ENCODE measurements at regions not wholly inside any gene's neighbourhood (a gene's known extent, or its start where the extent isn't known, plus 50 kb on each side); places are given as distances from the start of the nearest gene placed in this dataset.
"Not testable (repeated sequence)": the region's sequence is repeated elsewhere in the genome, so short reads cannot be mapped to it uniquely, and the experiment has no call there.

GRCh38 chr13:59404331-59404730 lies 759.4 kb downstream of the DIAPH3 start:
- peaks cover 3% of the 10 kb centered on the region for H3K27me3 ChIP-seq (ENCODE audit: control insufficient read depth, insufficient read depth, low read length)
- no peaks in the 10 kb centered on the region for H3K4me1 ChIP-seq (ENCODE audit: control insufficient read depth, insufficient read depth, low read length)
- H3K36me3 ChIP-seq (ENCODE audit: insufficient read depth, low read length): no peaks in the 10 kb centered on the region
- H3K9me3 ChIP-seq (replicated peaks; ENCODE audit: low read length): no peaks in the 10 kb centered on the region
- no peak overlapping the region for H3K9ac ChIP-seq (ENCODE audit: low read depth, low read length)
- no peak overlapping the region for H3K4me2 ChIP-seq (ENCODE audit: low read length)
- H3K4me3 ChIP-seq (ENCODE audit: low read length): no peak overlapping the region

GRCh38 chr13:59407251-59407650 lies 756.5 kb downstream of the DIAPH3 start:
- H3K4me3 ChIP-seq (ENCODE audit: low read length); H3K36me3 ChIP-seq (ENCODE audit: insufficient read depth, low read length); H3K27me3 ChIP-seq (ENCODE audit: control insufficient read depth, insufficient read depth, low read length); H3K9me3 ChIP-seq (replicated peaks; ENCODE audit: low read length); H3K4me2 ChIP-seq (ENCODE audit: low read length); H3K9ac ChIP-seq (ENCODE audit: low read depth, low read length); H3K4me1 ChIP-seq (ENCODE audit: control insufficient read depth, insufficient read depth, low read length): not testable (repeated sequence)

GRCh38 chr13:59408738-59409137 lies 755.0 kb downstream of the DIAPH3 start:
- H3K9me3 ChIP-seq (replicated peaks; ENCODE audit: low read length): no peaks in the 10 kb centered on the region
- H3K4me3 ChIP-seq (ENCODE audit: low read length): no peak overlapping the region
- H3K4me1 ChIP-seq (ENCODE audit: control insufficient read depth, insufficient read depth, low read length): no peaks in the 10 kb centered on the region
- H3K36me3 ChIP-seq (ENCODE audit: insufficient read depth, low read length): no peaks in the 10 kb centered on the region
- H3K27me3 ChIP-seq (ENCODE audit: control insufficient read depth, insufficient read depth, low read length): no peaks in the 10 kb centered on the region
- H3K4me2 ChIP-seq (ENCODE audit: low read length): no peak overlapping the region
- no peak overlapping the region for H3K9ac ChIP-seq (ENCODE audit: low read depth, low read length)

- H3K4me2 ChIP-seq (ENCODE audit: low read length): no peak overlapping the region
- H3K9me3 ChIP-seq (replicated peaks; ENCODE audit: low read length): no peaks in the 10 kb centered on the region
- H3K9ac ChIP-seq (ENCODE audit: low read depth, low read length): no peak overlapping the region
- no peaks in the 10 kb centered on the region for H3K27me3 ChIP-seq (ENCODE audit: control insufficient read depth, insufficient read depth, low read length)
- no peaks in the 10 kb centered on the region for H3K36me3 ChIP-seq (ENCODE audit: insufficient read depth, low read length)
- H3K4me3 ChIP-seq (ENCODE audit: low read length): no peak overlapping the region
- no peaks in the 10 kb centered on the region for H3K4me1 ChIP-seq (ENCODE audit: control insufficient read depth, insufficient read depth, low read length)
These were observed 754.5 kb downstream of the DIAPH3 start for GRCh38 chr13:59409211-59409610.

- H3K36me3 ChIP-seq (ENCODE audit: insufficient read depth, low read length): no peaks in the 10 kb centered on the region
- no peaks in the 10 kb centered on the region for H3K9me3 ChIP-seq (replicated peaks; ENCODE audit: low read length)
- H3K27me3 ChIP-seq (ENCODE audit: control insufficient read depth, insufficient read depth, low read length): no peaks in the 10 kb centered on the region
- H3K9ac ChIP-seq (ENCODE audit: low read depth, low read length): no peak overlapping the region
- H3K4me3 ChIP-seq (ENCODE audit: low read length): no peak overlapping the region
- no peak overlapping the region for H3K4me2 ChIP-seq (ENCODE audit: low read length)
- H3K4me1 ChIP-seq (ENCODE audit: control insufficient read depth, insufficient read depth, low read length): no peaks in the 10 kb centered on the region
These were observed 754.0 kb downstream of the DIAPH3 start for GRCh38 chr13:59409634-59410200.

GRCh38 chr13:59413126-59413525 lies 750.6 kb downstream of the DIAPH3 start:
- Histone ChIP-seq H3K4me1 (ENCODE audit: control insufficient read depth, insufficient read depth, low read length) (no peaks in the 10 kb centered on the region), H3K9me3 (replicated peaks; ENCODE audit: low read length) (no peaks in the 10 kb centered on the region), H3K36me3 (ENCODE audit: insufficient read depth, low read length) (no peaks in the 10 kb centered on the region), H3K9ac (ENCODE audit: low read depth, low read length) (no peak overlapping the region), H3K27me3 (ENCODE audit: control insufficient read depth, insufficient read depth, low read length) (no peaks in the 10 kb centered on the region), H3K4me3 (ENCODE audit: low read length) (no peak overlapping the region), H3K4me2 (ENCODE audit: low read length) (no peak overlapping the region)

- no peaks in the 10 kb centered on the region for H3K9me3 ChIP-seq (replicated peaks; ENCODE audit: low read length)
- H3K4me1 ChIP-seq (ENCODE audit: control insufficient read depth, insufficient read depth, low read length): no peaks in the 10 kb centered on the region
These were observed 749.7 kb downstream of the DIAPH3 start for GRCh38 chr13:59414006-59414405.

GRCh38 chr13:59415498-59415897 lies 748.2 kb downstream of the DIAPH3 start:
- Histone ChIP-seq H3K4me3 (ENCODE audit: low read length) (no peak overlapping the region), H3K9me3 (replicated peaks; ENCODE audit: low read length) (no peaks in the 10 kb centered on the region), H3K36me3 (ENCODE audit: insufficient read depth, low read length) (no peaks in the 10 kb centered on the region), H3K27me3 (ENCODE audit: control insufficient read depth, insufficient read depth, low read length) (no peaks in the 10 kb centered on the region), H3K4me2 (ENCODE audit: low read length) (no peak overlapping the region), H3K4me1 (ENCODE audit: control insufficient read depth, insufficient read depth, low read length) (no peaks in the 10 kb centered on the region), H3K9ac (ENCODE audit: low read depth, low read length) (no peak overlapping the region)

More at GRCh38 chr13:59414006-59414405, 749.7 kb downstream of the DIAPH3 start:
- Histone ChIP-seq H3K9ac (ENCODE audit: low read depth, low read length) (no peak overlapping the region), H3K36me3 (ENCODE audit: insufficient read depth, low read length) (no peaks in the 10 kb centered on the region), H3K4me2 (ENCODE audit: low read length) (no peak overlapping the region), H3K4me3 (ENCODE audit: low read length) (no peak overlapping the region), H3K27me3 (ENCODE audit: control insufficient read depth, insufficient read depth, low read length) (no peaks in the 10 kb centered on the region)

- no peaks in the 10 kb centered on the region for H3K36me3 ChIP-seq (ENCODE audit: insufficient read depth, low read length)
- H3K4me1 ChIP-seq (ENCODE audit: control insufficient read depth, insufficient read depth, low read length): no peaks in the 10 kb centered on the region
- H3K4me2 ChIP-seq (ENCODE audit: low read length): no peak overlapping the region
- H3K9ac ChIP-seq (ENCODE audit: low read depth, low read length): no peak overlapping the region
- H3K4me3 ChIP-seq (ENCODE audit: low read length): no peak overlapping the region
- H3K9me3 ChIP-seq (replicated peaks; ENCODE audit: low read length): no peaks in the 10 kb centered on the region
- H3K27me3 ChIP-seq (ENCODE audit: control insufficient read depth, insufficient read depth, low read length): no peaks in the 10 kb centered on the region
These were observed 747.2 kb downstream of the DIAPH3 start for GRCh38 chr13:59416561-59416960.

GRCh38 chr13:59422646-59423045 lies 741.1 kb downstream of the DIAPH3 start:
- no peak overlapping the region for H3K4me2 ChIP-seq (ENCODE audit: low read length)
- no peaks in the 10 kb centered on the region for H3K9me3 ChIP-seq (replicated peaks; ENCODE audit: low read length)
- no peaks in the 10 kb centered on the region for H3K27me3 ChIP-seq (ENCODE audit: control insufficient read depth, insufficient read depth, low read length)
- H3K9ac ChIP-seq (ENCODE audit: low read depth, low read length): no peak overlapping the region
- no peak overlapping the region for H3K4me3 ChIP-seq (ENCODE audit: low read length)
- H3K36me3 ChIP-seq (ENCODE audit: insufficient read depth, low read length): no peaks in the 10 kb centered on the region
- H3K4me1 ChIP-seq (ENCODE audit: control insufficient read depth, insufficient read depth, low read length): peaks cover 19% of the 10 kb centered on the region

- H3K9me3 ChIP-seq (replicated peaks; ENCODE audit: low read length): no peaks in the 10 kb centered on the region
- H3K9ac ChIP-seq (ENCODE audit: low read depth, low read length): no peak overlapping the region
- no peaks in the 10 kb centered on the region for H3K36me3 ChIP-seq (ENCODE audit: insufficient read depth, low read length)
- peaks cover 19% of the 10 kb centered on the region for H3K4me1 ChIP-seq (ENCODE audit: control insufficient read depth, insufficient read depth, low read length)
- H3K27me3 ChIP-seq (ENCODE audit: control insufficient read depth, insufficient read depth, low read length): no peaks in the 10 kb centered on the region
- H3K4me2 ChIP-seq (ENCODE audit: low read length): no peak overlapping the region
- no peak overlapping the region for H3K4me3 ChIP-seq (ENCODE audit: low read length)
These were observed 739.9 kb downstream of the DIAPH3 start for GRCh38 chr13:59423708-59424340.

GRCh38 chr13:59424661-59425060 lies 739.1 kb downstream of the DIAPH3 start:
- Histone ChIP-seq H3K9ac (ENCODE audit: low read depth, low read length) (peak overlapping the region; percentile 14), H3K4me2 (ENCODE audit: low read length) (peak overlapping the region; percentile 16), H3K9me3 (replicated peaks; ENCODE audit: low read length) (no peaks in the 10 kb centered on the region), H3K4me3 (ENCODE audit: low read length) (no peak overlapping the region), H3K4me1 (ENCODE audit: control insufficient read depth, insufficient read depth, low read length) (peaks cover 19% of the 10 kb centered on the region), H3K27me3 (ENCODE audit: control insufficient read depth, insufficient read depth, low read length) (no peaks in the 10 kb centered on the region), H3K36me3 (ENCODE audit: insufficient read depth, low read length) (no peaks in the 10 kb centered on the region)
